Colonic mucosa (tissue), 4 donors: ENCODE measurements at regions not wholly inside any gene's neighbourhood (a gene's known extent, or its start where the extent isn't known, plus 50 kb on each side); places are given as distances from the start of the nearest gene placed in this dataset.
"Not testable (repeated sequence)": the region's sequence is repeated elsewhere in the genome, so short reads cannot be mapped to it uniquely, and the experiment has no call there.

Experiments used
- DNase-seq: peaks from one replicate; pipeline ENCODE4 v3.0.0-alpha.2; 2020
- H3K27ac ChIP-seq: fragments of 200-600 bp; one replicate; pipeline ENCODE4 v1.8.0; 2021
- H3K27me3 ChIP-seq: fragments of 200-600 bp; one replicate; pipeline ENCODE4 v1.8.0; 2021
- H3K36me3 ChIP-seq: fragments of 200-600 bp; one replicate; pipeline ENCODE4 v1.8.0; 2021
- H3K4me1 ChIP-seq: fragments of 200-600 bp; one replicate; pipeline ENCODE4 v1.8.0; 2021; ENCODE audit warnings: mild to moderate bottlenecking
- H3K4me3 ChIP-seq: fragments of 200-600 bp; one replicate; pipeline ENCODE4 v1.8.0; 2021
- H3K9ac ChIP-seq, 2 donors: one replicate each; pipeline ENCODE4 v1.7.0; 2013; ENCODE audit warnings: control low read depth in 2 of 2, low read depth in 2 of 2, low read length in 2 of 2
- H3K9me3 ChIP-seq: fragments of 200-600 bp; one replicate; pipeline ENCODE4 v1.8.0; 2021
- intact Hi-C: fragments of 100-400 bp; cut with DNase I; formaldehyde crosslinking; loops from one replicate; pipeline ENCODE4 v1.14.1; 2022
- TF ChIP-seq, protein P1 (sequence below): fragments of 200-600 bp; IDR thresholded peaks from one replicate; pipeline ENCODE4 v1.8.0; 2022; ENCODE audit warnings: antibody characterized with exemption, mild to moderate bottlenecking
- donor health status: healthy.
- donor health status: DM: no; HTN: no; CAD: no.
- donor health status: DM: no; HTN: no; CAD: no.

GRCh38 chr3:182142928-182143327 lies 431.2 kb downstream of the SOX2 start:
- TF ChIP-seq, protein P1, sequence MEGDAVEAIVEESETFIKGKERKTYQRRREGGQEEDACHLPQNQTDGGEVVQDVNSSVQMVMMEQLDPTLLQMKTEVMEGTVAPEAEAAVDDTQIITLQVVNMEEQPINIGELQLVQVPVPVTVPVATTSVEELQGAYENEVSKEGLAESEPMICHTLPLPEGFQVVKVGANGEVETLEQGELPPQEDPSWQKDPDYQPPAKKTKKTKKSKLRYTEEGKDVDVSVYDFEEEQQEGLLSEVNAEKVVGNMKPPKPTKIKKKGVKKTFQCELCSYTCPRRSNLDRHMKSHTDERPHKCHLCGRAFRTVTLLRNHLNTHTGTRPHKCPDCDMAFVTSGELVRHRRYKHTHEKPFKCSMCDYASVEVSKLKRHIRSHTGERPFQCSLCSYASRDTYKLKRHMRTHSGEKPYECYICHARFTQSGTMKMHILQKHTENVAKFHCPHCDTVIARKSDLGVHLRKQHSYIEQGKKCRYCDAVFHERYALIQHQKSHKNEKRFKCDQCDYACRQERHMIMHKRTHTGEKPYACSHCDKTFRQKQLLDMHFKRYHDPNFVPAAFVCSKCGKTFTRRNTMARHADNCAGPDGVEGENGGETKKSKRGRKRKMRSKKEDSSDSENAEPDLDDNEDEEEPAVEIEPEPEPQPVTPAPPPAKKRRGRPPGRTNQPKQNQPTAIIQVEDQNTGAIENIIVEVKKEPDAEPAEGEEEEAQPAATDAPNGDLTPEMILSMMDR: no peak
- H3K27ac ChIP-seq: no peak overlapping the region
- H3K4me1 ChIP-seq: no peaks in the 10 kb centered on the region
- no peaks in the 10 kb centered on the region for H3K9me3 ChIP-seq
- no peak overlapping the region for H3K4me3 ChIP-seq
- intact Hi-C loops: no loop called here
- no peaks in the 10 kb centered on the region for H3K36me3 ChIP-seq
- H3K9ac ChIP-seq: no peak overlapping the region
- H3K27me3 ChIP-seq: no peaks in the 10 kb centered on the region
- DNase-seq: no peak

GRCh38 chr3:182143903-182144302 lies 432.2 kb downstream of the SOX2 start:
- intact Hi-C loops: no loop called here
- no peak overlapping the region for H3K4me3 ChIP-seq
- H3K27me3 ChIP-seq: no peaks in the 10 kb centered on the region
- no peak overlapping the region for H3K9ac ChIP-seq
- H3K36me3 ChIP-seq: no peaks in the 10 kb centered on the region
- no peak overlapping the region for H3K27ac ChIP-seq
- H3K4me1 ChIP-seq: no peaks in the 10 kb centered on the region
- H3K9me3 ChIP-seq: no peaks in the 10 kb centered on the region
- TF ChIP-seq, protein P1: no peak
- DNase-seq: no peak

GRCh38 chr3:182148360-182148759 lies 436.6 kb downstream of the SOX2 start:
- Histone ChIP-seq H3K4me3 (no peak overlapping the region), H3K9me3 (no peaks in the 10 kb centered on the region), H3K36me3 (no peaks in the 10 kb centered on the region), H3K9ac (no peak overlapping the region), H3K27ac (no peak overlapping the region), H3K27me3 (no peaks in the 10 kb centered on the region), H3K4me1 (no peaks in the 10 kb centered on the region)
- TF ChIP-seq, protein P1: no peak
- intact Hi-C loops: no loop called here
- no peak for DNase-seq

- Histone ChIP-seq H3K4me1 (no peaks in the 10 kb centered on the region), H3K27me3 (no peaks in the 10 kb centered on the region), H3K27ac (no peak overlapping the region), H3K36me3 (no peaks in the 10 kb centered on the region), H3K9me3 (no peaks in the 10 kb centered on the region), H3K4me3 (no peak overlapping the region), H3K9ac (no peak overlapping the region)
- intact Hi-C loops: no loop called here
- DNase-seq: no peak
- TF ChIP-seq, protein P1: no peak
Measured at GRCh38 chr3:182149594-182149993, 437.9 kb downstream of the SOX2 start.

DNA sequence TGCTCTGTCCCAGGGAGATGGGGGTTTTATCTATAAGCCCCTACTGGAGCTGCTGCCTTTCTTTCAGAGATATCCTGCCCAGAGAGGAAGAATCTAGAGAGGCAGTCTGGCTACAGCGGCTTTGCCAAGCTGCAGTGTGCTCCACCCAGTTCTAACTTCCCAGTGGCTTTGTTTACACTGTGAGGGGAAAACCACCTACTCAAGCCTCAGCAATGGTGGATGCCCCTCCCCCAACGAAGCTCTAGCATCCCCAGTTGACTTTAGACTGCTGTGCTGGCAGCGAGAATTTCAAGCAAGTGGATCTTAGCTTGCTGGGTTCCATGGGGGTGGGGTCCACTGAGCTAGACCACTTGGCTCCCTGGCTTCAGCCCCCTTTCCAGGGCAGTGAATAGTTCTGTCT lies 444.6 kb downstream of the SOX2 start:
- DNase-seq, H3K9ac ChIP-seq, H3K27ac ChIP-seq, H3K36me3 ChIP-seq, H3K9me3 ChIP-seq, H3K4me1 ChIP-seq, H3K4me3 ChIP-seq, H3K27me3 ChIP-seq, intact Hi-C loops: not testable (repeated sequence)

GRCh38 chr3:182165234-182165633 lies 453.5 kb downstream of the SOX2 start:
- Histone ChIP-seq H3K27me3 (no peaks in the 10 kb centered on the region), H3K36me3 (no peaks in the 10 kb centered on the region), H3K9me3 (no peaks in the 10 kb centered on the region), H3K4me1 (no peaks in the 10 kb centered on the region), H3K4me3 (no peak overlapping the region), H3K27ac (no peak overlapping the region), H3K9ac (no peak overlapping the region)
- intact Hi-C loops: no loop called here
- DNase-seq: no peak
- TF ChIP-seq, protein P1: no peak
